PC-9 (cell line): ENCODE measurements at regions not wholly inside any gene's neighbourhood (a gene's known extent, or its start where the extent isn't known, plus 50 kb on each side); places are given as distances from the start of the nearest gene placed in this dataset.

Experiments used
- EZH2 ChIP-seq: fragments of 200-600 bp; sonication (generic); IDR thresholded peaks from 2 replicates; pipeline ENCODE4 v1.8.0; 2017; ENCODE audit warnings: antibody characterized with exemption, low read depth
- TF ChIP-seq, protein P1 (sequence below): fragments of 200-600 bp; sonication (generic); conservative IDR thresholded peaks from 2 replicates; pipeline ENCODE4 v1.6.1; 2017; ENCODE audit warnings: mixed run types, antibody characterized with exemption, mild to moderate bottlenecking, moderate library complexity

DNA sequence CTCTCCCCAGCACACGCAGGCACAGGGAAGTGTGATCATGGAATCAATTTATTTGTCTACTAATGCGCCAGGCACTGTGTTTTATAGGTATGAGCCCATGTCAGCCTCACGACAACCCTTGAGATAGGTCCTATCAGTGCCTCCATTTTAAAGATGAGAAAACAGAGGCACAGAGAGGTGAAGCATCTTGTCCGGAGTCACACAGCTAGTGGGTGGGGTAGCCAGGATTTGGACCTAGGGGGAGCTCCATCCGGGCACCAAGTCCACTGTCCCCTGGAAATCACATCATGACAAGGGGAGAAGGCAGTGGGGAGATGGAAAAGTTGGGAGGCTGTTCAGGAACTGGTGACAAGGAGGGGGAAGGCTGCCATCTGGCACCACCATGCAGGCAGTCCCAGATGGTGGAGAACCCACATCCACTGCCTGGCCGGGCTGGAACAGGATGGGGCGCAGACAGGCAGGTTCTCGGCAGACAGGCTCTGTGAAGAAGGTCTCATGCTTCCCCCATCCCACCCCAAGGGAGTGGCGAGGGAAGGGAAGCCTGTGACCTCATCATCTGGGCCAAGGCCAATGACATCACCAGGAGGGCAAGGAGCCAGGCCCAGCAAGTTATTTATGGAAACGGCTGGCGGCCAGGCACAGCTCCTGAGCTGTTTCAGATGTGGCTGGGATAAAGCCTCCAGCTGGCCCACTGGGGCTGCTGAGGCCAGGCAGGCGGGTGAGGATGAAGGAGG is 126.0 kb upstream of the SDK2 start:
- TF ChIP-seq, protein P1, sequence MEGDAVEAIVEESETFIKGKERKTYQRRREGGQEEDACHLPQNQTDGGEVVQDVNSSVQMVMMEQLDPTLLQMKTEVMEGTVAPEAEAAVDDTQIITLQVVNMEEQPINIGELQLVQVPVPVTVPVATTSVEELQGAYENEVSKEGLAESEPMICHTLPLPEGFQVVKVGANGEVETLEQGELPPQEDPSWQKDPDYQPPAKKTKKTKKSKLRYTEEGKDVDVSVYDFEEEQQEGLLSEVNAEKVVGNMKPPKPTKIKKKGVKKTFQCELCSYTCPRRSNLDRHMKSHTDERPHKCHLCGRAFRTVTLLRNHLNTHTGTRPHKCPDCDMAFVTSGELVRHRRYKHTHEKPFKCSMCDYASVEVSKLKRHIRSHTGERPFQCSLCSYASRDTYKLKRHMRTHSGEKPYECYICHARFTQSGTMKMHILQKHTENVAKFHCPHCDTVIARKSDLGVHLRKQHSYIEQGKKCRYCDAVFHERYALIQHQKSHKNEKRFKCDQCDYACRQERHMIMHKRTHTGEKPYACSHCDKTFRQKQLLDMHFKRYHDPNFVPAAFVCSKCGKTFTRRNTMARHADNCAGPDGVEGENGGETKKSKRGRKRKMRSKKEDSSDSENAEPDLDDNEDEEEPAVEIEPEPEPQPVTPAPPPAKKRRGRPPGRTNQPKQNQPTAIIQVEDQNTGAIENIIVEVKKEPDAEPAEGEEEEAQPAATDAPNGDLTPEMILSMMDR: no peak
- TF ChIP-seq EZH2: no peak
